Body of pancreas (tissue), 4 donors: ENCODE measurements at regions not wholly inside any gene's neighbourhood (a gene's known extent, or its start where the extent isn't known, plus 50 kb on each side); places are given as distances from the start of the nearest gene placed in this dataset.

Experiments
- ATAC-seq: fragments of 150-250 bp; one replicate; pipeline ENCODE4 v1.9.1; 2016
- DNase-seq, 4 donors: peaks; one replicate each; pipeline ENCODE4 v3.0.0-alpha.2; 2019
- H3K27ac ChIP-seq, 4 donors: fragments of 200-600 bp; sonication (generic); 1 replicate in 3 of 4; 2 replicates in 1 of 4; pipeline versions ENCODE4 v1.5.1 to v1.6.1; 2016 to 2019; ENCODE audit warnings: mild to moderate bottlenecking in 1 of 4, mixed read lengths in 1 of 4, moderate library complexity in 1 of 4
- H3K27me3 ChIP-seq, 2 donors: fragments of 200-600 bp; sonication (generic); one replicate each; pipeline ENCODE4 v1.6.0; 2016; ENCODE audit warnings: mild to moderate bottlenecking in 1 of 2
- H3K36me3 ChIP-seq, 2 donors: fragments of 200-600 bp; sonication (generic); replicated peaks in 1 of 2; 2 replicates each; pipeline ENCODE4 v1.5.1; 2016; ENCODE audit warnings: low read depth in 2 of 2; ENCODE audit not compliant: insufficient read depth in 1 of 2
- H3K4me1 ChIP-seq: fragments of 200-600 bp; sonication (generic); one replicate; pipeline ENCODE4 v1.6.0; 2016
- H3K4me3 ChIP-seq, 2 donors: fragments of 200-600 bp; sonication (generic); 1 replicate in 1 of 2; 2 replicates in 1 of 2; pipeline ENCODE4 v1.5.1; 2016 to 2019
- H3K9me3 ChIP-seq, 3 donors: fragments of 200-600 bp; sonication (generic); 1 replicate in 2 of 3; 2 replicates in 1 of 3; pipeline ENCODE4 v1.5.1; 2016
- POLR2A ChIP-seq, 3 donors: fragments of 450-650 bp; IDR thresholded peaks; one replicate each; pipeline ENCODE4 v1.6.1; 2016; ENCODE audit warnings: antibody characterized with exemption in 3 of 3, mild to moderate bottlenecking in 2 of 3
- WGBS, 2 donors: methylation state at CpG; one replicate each; pipeline ENCODE4 v1.1.5; 2017; 5-methylcytosine and 5-hydroxymethylcytosine counted together
- intact Hi-C: fragments of 100-400 bp; cut with DNase I; formaldehyde crosslinking; loops from one replicate; pipeline ENCODE4 v1.15.1; 2023
- TF ChIP-seq, protein P1 (sequence below), 7 experiments: fragments of 450-650 bp in 4 of 7; fragments of 200-600 bp in 3 of 7; sonication (generic) in 3 of 7; IDR thresholded peaks; one replicate each; pipeline ENCODE4 v1.5.1; 2016 to 2019; ENCODE audit warnings: antibody characterized with exemption in 7 of 7

DNA sequence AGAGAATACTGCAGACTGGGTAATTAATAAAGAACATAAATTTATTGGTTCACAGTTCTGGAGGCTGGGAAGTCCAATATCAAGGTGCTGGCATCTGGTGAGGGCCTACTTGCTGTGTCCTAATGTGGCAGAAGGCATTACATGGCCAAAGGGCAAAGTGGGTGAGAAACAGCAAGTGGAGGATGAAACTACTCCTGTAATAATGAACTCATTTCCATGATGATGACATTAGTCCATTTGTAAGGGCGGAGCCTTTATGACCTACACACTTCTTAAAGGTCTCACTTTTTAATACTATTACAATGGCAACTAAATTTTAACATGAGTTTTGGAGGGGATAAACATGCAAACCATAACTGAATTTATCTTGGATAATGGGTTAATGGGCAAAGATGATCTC is 139.6 kb upstream of the SGO1 start:
- intact Hi-C loops = no loop called here
- 95% methylated on average over 1 of the region's 1 CpG for WGBS, 2 donors
- ATAC-seq (no peak), DNase-seq (no peak)
- H3K4me3 ChIP-seq = no peak overlapping the region
- TF ChIP-seq POLR2A (IDR thresholded peaks at IDR 0.05) = no peak
- TF ChIP-seq, protein P1, sequence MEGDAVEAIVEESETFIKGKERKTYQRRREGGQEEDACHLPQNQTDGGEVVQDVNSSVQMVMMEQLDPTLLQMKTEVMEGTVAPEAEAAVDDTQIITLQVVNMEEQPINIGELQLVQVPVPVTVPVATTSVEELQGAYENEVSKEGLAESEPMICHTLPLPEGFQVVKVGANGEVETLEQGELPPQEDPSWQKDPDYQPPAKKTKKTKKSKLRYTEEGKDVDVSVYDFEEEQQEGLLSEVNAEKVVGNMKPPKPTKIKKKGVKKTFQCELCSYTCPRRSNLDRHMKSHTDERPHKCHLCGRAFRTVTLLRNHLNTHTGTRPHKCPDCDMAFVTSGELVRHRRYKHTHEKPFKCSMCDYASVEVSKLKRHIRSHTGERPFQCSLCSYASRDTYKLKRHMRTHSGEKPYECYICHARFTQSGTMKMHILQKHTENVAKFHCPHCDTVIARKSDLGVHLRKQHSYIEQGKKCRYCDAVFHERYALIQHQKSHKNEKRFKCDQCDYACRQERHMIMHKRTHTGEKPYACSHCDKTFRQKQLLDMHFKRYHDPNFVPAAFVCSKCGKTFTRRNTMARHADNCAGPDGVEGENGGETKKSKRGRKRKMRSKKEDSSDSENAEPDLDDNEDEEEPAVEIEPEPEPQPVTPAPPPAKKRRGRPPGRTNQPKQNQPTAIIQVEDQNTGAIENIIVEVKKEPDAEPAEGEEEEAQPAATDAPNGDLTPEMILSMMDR (IDR thresholded peaks at IDR 0.05) = no peak
- no peak overlapping the region for H3K27ac ChIP-seq
- peaks cover 7% of the 10 kb centered on the region for H3K4me1 ChIP-seq
- no peaks in the 10 kb centered on the region for H3K27me3 ChIP-seq
- H3K9me3 ChIP-seq = no peaks in the 10 kb centered on the region
- H3K36me3 ChIP-seq = no peaks in the 10 kb centered on the region

DNA sequence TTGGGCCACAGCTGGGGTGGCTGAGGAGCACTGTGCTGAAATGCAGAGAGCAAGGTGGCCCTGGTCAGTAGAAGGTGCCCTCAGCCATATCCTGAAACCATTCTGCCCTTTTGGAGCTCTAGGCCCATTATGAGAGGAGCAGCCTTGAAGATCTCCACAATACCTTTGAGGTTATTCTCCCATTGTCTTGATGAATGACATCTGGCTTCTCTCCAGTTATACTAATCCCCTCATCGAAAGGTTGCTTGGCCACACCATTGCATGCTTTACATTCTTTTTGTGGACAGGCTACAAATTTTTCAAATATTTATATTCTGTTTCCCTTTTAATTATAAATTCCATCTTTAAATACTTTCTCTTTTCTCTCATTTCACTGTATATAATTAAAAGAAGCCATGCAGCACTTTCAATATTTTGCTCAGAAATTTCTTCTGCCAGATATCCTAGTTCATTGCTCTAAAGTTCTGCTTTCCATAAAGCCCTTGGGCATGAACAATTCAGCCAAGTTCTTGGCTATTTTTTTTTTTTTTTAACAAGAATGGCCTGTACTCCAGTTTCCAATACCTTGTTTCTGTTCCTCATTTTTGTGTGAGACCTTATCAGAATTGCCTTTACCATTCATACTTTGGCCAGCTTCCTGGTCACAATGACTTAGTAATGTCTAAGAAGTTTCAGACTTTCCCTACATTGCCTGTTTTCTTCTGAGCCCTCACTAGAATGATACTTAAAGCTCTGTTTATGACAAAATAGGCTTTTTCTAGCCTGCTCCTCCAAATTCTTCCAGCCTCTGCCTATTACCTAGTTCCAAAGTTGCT is 138.9 kb upstream of the SGO1 start:
- no peak overlapping the region for H3K27ac ChIP-seq
- WGBS, 2 donors = 61 to 84% methylated on average over 1 of the region's 1 CpG
- no peaks in the 10 kb centered on the region for H3K36me3 ChIP-seq
- H3K9me3 ChIP-seq = no peaks in the 10 kb centered on the region
- intact Hi-C loops = no loop called here
- peaks cover 14% of the 10 kb centered on the region for H3K4me1 ChIP-seq
- H3K27me3 ChIP-seq = no peaks in the 10 kb centered on the region
- peak in 1 of 4 donors; percentile 5 for DNase-seq
- TF ChIP-seq, protein P1 (IDR thresholded peaks at IDR 0.05) = no peak
- no peak for TF ChIP-seq POLR2A (IDR thresholded peaks at IDR 0.05)
- no peak for ATAC-seq
- no peak overlapping the region for H3K4me3 ChIP-seq

DNA sequence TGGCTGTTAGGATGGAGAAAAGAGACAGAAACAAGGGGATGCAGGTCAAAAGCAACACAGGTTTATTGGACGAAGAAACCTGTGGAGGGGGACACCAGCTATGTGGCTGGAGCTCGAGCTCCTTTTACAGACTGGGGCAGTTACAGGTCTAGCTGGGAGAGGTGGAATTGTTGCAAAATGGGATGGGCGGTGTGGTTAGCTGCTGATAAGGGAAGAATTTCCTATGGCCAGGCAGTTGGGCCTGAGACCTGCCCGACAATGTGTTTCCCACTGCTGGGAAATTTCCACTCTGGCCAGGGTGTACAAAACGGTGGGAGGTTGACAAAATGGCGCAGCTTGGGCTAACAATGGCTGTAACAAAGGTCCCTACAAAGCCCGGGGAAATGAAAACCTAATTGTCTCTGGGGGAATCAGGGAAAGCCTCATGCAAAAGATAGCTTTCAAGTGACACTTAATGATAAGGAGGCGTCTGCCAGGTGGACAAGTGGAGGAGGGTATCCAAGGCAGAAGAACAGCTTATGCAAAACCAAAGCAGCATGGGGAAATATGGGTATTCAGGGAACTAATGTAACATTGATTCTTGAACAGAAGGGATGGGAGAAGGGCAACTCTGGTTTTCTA is 137.4 kb upstream of the SGO1 start:
- no peaks in the 10 kb centered on the region for H3K36me3 ChIP-seq
- 85 to 93% methylated on average over 8 of the region's 8 CpGs for WGBS, 2 donors
- intact Hi-C loops = no loop called here
- no peaks in the 10 kb centered on the region for H3K9me3 ChIP-seq
- no peak overlapping the region for H3K4me3 ChIP-seq
- ATAC-seq (no peak), DNase-seq (no peak)
- TF ChIP-seq, protein P1 (IDR thresholded peaks at IDR 0.05) = no peak
- TF ChIP-seq POLR2A (IDR thresholded peaks at IDR 0.05) = no peak
- H3K27me3 ChIP-seq = no peaks in the 10 kb centered on the region
- H3K4me1 ChIP-seq = peaks cover 20% of the 10 kb centered on the region
- H3K27ac ChIP-seq = no peak overlapping the region

DNA sequence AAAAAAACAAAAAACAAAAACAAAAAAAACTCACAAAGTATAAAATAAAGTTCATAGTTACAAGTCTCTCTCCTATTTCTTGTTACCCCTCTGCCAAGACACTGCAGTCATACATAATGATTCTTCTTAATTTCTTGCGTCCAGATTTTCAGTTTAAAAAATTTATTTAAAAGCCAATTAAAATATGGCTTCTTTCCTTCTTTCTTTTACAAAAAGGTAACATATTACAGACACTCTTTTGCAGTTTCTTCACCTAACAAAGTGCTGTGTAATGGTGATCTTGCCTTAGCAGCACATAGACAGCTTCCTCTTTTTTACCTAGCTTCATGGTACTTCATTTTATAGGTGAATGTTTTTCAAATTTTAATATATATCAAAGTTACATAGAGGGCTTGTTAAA is 136.1 kb upstream of the SGO1 start:
- ATAC-seq (no peak), DNase-seq (no peak)
- no peaks in the 10 kb centered on the region for H3K27me3 ChIP-seq
- H3K9me3 ChIP-seq = no peaks in the 10 kb centered on the region
- no peak overlapping the region for H3K4me3 ChIP-seq
- WGBS, 2 donors = 93% methylated on average over 1 of the region's 1 CpG
- TF ChIP-seq, protein P1 (IDR thresholded peaks at IDR 0.05) = no peak
- TF ChIP-seq POLR2A (IDR thresholded peaks at IDR 0.05) = no peak
- peaks cover 20% of the 10 kb centered on the region for H3K4me1 ChIP-seq
- intact Hi-C loops = no loop called here
- no peak overlapping the region for H3K27ac ChIP-seq
- H3K36me3 ChIP-seq = no peaks in the 10 kb centered on the region
